ENCODE measurements at regions not wholly inside any gene's neighbourhood (a gene's known extent, or its start where the extent isn't known, plus 50 kb on each side); places are given as distances from the start of the nearest gene placed in this dataset.

- WGBS (ENCODE audit: insufficient coverage, low coverage, low lambda C conversion rate, missing lambda C conversion rate) = 40% methylated on average over 1 of the region's 3 CpGs
- H3K27ac ChIP-seq = no peak overlapping the region
- TF ChIP-seq POLR2A (IDR thresholded peaks at IDR 0.05) (no peak), CTCF (IDR thresholded peaks at IDR 0.05) (no peak)
Measured at GRCh38 chrX:69094977-69095669, 70.1 kb downstream of the PJA1 start.

DNA sequence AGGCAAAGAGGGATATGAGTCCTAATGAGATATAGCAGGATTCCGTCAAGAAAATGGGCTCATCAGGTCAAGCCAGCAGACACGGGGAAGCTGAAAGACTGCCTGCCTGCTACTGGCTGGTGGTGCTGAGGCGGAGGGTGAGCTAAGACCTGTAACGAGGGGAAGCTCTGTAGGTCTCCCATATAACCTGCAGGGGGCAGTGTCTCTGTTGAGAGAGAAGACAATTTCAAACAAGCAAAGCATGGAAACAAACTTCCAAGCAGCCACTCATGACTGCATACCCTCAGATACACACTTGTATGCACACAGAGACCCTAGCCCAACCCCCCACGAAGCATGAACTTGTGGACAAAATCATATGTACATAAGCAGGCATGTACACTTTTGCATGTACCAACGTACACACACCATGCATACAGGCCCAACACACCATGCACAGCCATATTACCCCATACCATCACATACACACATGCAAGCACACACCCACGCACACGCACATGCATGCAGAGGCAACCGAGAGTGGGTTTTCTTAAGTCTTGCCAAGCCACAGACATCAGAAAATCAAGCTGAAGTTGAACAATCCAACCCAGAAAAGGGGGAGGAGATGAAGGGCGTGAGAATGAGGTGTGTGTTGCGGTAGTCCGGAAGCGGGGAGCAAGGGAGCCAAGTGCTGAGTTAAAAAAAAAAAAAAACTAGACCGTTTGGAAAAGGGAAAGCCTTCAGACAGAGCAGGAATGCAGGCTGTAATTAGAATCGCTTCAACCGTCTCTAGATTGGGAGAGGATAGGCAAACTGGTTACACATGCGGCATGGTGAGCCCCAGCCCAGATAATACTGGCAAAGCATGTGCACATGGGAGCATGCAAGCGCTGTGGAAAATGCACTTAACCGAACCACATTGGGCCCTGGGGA, 71.0 kb downstream of the PJA1 start:
- Histone ChIP-seq H3K4me3 (no peak overlapping the region), H3K27ac (no peak overlapping the region), H3K9me3 (no peaks in the 10 kb centered on the region), H3K4me1 (no peaks in the 10 kb centered on the region), H3K36me3 (no peaks in the 10 kb centered on the region), H3K27me3 (no peaks in the 10 kb centered on the region)
- TF ChIP-seq POLR2A (IDR thresholded peaks at IDR 0.05) = no peak
- TF ChIP-seq CTCF (IDR thresholded peaks at IDR 0.05) = peak; percentile 28 to 62 (median 52)
- DNase-seq (peak in 1 of 3 donors; percentile 44), ATAC-seq (peak in 3 of 4 donors; percentile 55 to 72 (median 68))
- 71% methylated on average over 16 of the region's 19 CpGs for WGBS (ENCODE audit: insufficient coverage, low coverage, low lambda C conversion rate, missing lambda C conversion rate)
- intact Hi-C loops (cut with DNase I) = no loop called here

More at GRCh38 chrX:69094977-69095669, 70.1 kb downstream of the PJA1 start:
- H3K4me3 ChIP-seq = no peak overlapping the region
- no peaks in the 10 kb centered on the region for H3K36me3 ChIP-seq
- intact Hi-C loops (cut with DNase I) = no loop called here
- no peaks in the 10 kb centered on the region for H3K4me1 ChIP-seq
- no peak for DNase-seq
- no peaks in the 10 kb centered on the region for H3K27me3 ChIP-seq
- no peak for ATAC-seq
- no peaks in the 10 kb centered on the region for H3K9me3 ChIP-seq

DNA sequence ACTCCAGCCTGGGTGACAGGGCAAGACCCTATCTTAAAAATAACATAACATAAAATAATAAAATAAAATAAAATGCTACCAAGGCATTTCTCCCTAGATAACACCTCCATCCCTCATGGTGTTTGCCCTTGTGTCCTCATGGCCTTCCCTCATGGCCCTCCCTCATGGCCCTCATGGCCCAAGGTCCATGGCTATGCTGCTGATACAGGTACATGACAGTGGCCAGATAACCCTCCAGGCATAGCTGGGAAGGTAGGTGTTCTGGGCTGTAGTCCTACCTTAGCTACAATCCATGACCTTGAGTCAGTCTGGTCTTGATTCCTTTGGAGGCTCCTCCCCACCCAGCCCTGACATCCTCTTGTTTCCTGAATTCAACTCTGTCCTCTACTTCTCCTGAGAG, 75.2 kb downstream of the PJA1 start:
- no peaks in the 10 kb centered on the region for H3K27me3 ChIP-seq
- intact Hi-C loops (cut with DNase I) = no loop called here
- H3K27ac ChIP-seq = no peak overlapping the region
- no peaks in the 10 kb centered on the region for H3K9me3 ChIP-seq
- ATAC-seq (no peak), DNase-seq (no peak)
- no peaks in the 10 kb centered on the region for H3K36me3 ChIP-seq
- H3K4me1 ChIP-seq = no peaks in the 10 kb centered on the region
- H3K4me3 ChIP-seq = no peak overlapping the region
- TF ChIP-seq CTCF (IDR thresholded peaks at IDR 0.05) (no peak), POLR2A (IDR thresholded peaks at IDR 0.05) (no peak)

GRCh38 chrX:69089203-69089602, 76.0 kb downstream of the PJA1 start:
- no peaks in the 10 kb centered on the region for H3K9me3 ChIP-seq
- H3K27ac ChIP-seq = no peak overlapping the region
- no peak overlapping the region for H3K4me3 ChIP-seq
- H3K4me1 ChIP-seq = no peaks in the 10 kb centered on the region
- DNase-seq = no peak
- no peaks in the 10 kb centered on the region for H3K27me3 ChIP-seq
- TF ChIP-seq POLR2A (IDR thresholded peaks at IDR 0.05) (no peak), CTCF (IDR thresholded peaks at IDR 0.05) (no peak)
- intact Hi-C loops (cut with DNase I) = no loop called here
- no peak for ATAC-seq
- no peaks in the 10 kb centered on the region for H3K36me3 ChIP-seq
- 76% methylated on average over 3 of the region's 3 CpGs for WGBS (ENCODE audit: insufficient coverage, low coverage, low lambda C conversion rate, missing lambda C conversion rate)
